NCI-H226 (cell line): ENCODE measurements at regions not wholly inside any gene's neighbourhood (a gene's known extent, or its start where the extent isn't known, plus 50 kb on each side); places are given as distances from the start of the nearest gene placed in this dataset.

Experiments used
- DNase-seq: peaks from one replicate; pipeline ENCODE4 v3.0.0-alpha.2; 2015

- no peak for DNase-seq
Measured at GRCh38 chr20:50303573-50304500, 113.2 kb downstream of the CEBPB start.

GRCh38 chr20:50304501-50304856, 113.8 kb downstream of the CEBPB start:
- no peak for DNase-seq

GRCh38 chr20:50304923-50305635, 114.4 kb downstream of the CEBPB start:
- no peak for DNase-seq

GRCh38 chr20:50305636-50306477, 115.2 kb downstream of the CEBPB start:
- no peak for DNase-seq

GRCh38 chr20:50306478-50307423, 116.1 kb downstream of the CEBPB start:
- no peak for DNase-seq

GRCh38 chr20:50308166-50308512, 117.5 kb downstream of the CEBPB start:
- no peak for DNase-seq

GRCh38 chr20:50308513-50309279, 118.1 kb downstream of the CEBPB start:
- peak; percentile 98 for DNase-seq

GRCh38 chr20:50309280-50309763, 118.7 kb downstream of the CEBPB start:
- DNase-seq: peak; percentile 39

DNA sequence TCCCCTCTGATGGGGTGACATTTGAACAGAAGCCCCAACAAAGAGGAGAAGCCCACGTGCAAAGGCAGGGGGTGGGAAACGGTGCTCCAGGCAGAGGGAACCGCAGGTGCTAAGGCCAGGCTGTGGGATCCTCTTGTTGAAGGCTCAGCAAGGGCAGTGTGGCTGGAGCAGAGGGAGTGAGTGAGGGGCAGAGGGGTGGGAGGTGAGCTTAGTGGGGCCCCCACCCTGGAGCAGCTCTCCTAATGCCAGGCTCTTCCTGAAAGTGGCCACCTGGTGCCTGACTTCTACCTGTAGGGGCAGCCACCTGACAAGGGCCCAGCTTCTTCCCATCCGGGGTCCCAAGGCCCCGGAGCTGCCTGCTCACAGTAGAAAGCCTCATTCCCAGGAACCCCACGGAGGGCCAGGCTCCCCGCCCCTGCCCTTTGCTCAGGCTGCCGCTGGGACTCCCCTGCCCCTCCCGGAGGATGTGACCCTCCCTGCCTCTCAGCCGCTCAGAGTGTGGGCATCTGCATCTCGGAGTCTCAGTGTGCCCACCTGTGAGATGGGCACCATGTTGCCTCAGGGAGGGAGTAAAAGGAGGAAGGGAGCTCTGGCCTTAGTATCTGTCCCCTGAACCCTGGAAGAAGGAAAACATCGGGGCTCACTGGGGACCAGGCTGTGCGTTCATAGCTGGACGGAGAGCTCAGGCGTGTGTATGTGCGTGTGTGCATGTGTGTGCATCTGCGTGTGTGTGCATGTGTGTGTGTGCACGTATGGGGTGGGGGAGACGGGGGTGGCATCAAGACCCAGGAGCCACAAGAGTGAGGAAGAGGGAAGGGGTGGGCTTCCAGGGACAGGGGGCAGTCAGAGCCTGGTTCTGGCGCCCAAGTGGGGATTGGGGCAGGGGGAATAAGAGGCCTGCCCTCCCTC, 119.4 kb downstream of the CEBPB start:
- no peak for DNase-seq

- no peak for DNase-seq
Measured at GRCh38 chr20:50310673-50311051, 120.0 kb downstream of the CEBPB start.

DNA sequence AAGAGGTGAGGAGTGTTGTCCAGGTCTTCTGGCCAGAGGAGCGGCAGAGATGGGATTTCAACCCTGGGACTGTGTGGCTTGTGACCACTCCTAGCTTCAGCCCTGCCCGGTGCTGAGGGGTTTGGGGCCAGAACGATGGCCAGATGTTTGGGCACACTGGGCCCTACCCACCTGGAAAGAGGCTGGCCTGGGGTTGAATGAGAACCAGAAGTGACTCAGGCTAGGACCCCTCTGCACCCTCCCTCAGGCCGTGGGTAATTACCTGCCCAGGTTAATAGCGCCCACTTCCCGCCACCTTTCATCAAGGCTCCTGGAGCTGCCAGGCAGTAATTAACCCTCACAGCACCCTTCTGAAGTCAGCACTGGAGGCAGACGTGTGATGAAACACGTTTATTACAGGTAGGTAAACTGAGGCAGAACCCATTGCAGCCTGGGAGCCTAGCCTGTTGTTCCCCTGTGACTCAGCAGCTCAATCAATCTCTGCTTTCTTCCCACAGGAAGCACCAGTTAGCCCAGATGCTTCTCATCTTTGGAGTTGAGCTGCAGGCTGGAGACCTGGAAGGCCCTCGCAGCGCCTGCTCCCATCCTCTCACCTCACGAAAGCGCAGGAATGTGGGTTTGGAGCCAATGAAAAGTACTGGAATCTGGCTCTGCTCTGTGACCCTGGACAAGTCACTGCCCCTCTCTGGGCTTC, 120.8 kb downstream of the CEBPB start:
- DNase-seq: no peak

GRCh38 chr20:50312002-50312681, 121.5 kb downstream of the CEBPB start:
- DNase-seq: no peak

DNA sequence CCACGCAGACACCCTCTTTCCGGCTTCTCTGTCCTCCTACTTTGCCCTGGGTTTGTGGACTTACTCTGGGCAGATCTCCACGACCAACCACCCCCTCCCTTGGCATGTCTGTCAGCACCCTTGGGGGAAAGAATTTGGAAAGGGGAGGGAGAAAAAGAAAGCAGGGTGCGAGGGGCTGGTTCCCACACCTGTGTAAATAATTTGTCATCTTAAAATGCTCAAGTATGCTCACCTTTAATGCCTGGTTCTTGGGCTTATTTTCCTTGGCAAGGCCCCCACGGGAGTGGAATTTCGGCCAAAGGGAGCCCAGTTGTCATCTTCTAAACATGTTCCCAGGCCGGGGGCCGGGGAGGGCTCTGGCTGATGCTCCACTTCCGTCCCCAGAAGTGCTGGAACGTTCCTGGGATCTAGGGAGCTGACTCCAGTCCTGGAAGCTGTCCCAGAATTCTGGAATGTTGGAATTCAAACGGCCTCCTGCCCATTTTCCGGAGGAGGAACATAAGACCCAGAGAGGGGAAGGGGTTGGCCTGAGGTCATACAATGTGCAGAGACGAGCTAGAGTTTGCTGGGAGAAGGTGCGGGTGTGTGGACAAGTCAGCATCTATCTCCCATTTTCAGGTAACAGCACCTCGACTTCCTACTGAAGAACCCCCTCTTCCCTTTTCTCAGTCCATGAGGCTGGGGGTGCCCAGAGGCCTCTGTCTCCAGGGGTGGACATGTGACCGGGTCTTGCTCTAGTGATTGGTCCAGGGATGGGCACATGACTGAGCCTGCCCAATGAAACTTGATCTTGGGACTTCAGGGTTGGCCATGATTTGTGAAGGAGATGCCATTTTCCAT, 122.3 kb downstream of the CEBPB start:
- DNase-seq: peak; percentile 97

GRCh38 chr20:50313522-50313820, 122.8 kb downstream of the CEBPB start:
- no peak for DNase-seq

GRCh38 chr20:50313827-50314677, 123.4 kb downstream of the CEBPB start:
- DNase-seq: no peak

DNA sequence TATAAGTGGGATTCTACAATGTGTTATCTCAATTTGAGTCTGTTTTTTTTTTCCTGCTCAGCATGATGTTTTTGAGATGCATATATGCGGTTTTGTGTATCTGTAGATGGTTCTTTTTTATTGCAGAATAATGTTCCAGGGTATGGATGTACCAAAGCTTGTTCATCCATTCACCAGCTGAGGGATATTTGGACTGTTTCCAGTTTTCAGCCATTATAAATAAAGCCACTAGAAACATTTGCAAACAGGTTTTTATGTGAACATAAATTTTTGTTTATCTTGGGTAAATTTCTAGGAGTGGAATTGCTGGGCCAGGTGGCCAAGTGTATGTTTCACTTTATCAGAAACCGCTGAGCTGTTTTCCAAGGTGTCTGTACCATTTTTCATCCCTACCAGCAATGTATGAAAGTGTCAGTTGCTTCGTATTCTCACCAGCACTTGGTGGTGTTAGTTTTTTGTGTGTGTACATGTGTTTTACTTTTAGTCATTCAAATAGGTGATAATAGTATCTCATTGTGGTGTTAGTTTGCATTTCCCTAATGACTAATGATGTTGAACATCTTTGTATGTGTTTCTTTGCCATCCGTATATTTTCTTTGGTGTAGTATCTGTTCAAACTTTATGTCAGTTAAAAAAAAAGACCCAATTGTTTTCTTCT, 124.2 kb downstream of the CEBPB start:
- no peak for DNase-seq
